GM19025 (cell line): ENCODE measurements at regions not wholly inside any gene's neighbourhood (a gene's known extent, or its start where the extent isn't known, plus 50 kb on each side); places are given as distances from the start of the nearest gene placed in this dataset.
A peak's percentile ranks its signal among the peaks of the same experiment; 100 is the strongest.
"Not testable (repeated sequence)": the region's sequence is repeated elsewhere in the genome, so short reads cannot be mapped to it uniquely, and the experiment has no call there.

Experiments used
- ATAC-seq: cut with Tn5 transposase; IDR thresholded peaks from one replicate; pipeline ENCODE4 v1.9.1; 2021; ENCODE audit warnings: mild to moderate bottlenecking, low read depth, moderate library complexity; ENCODE audit not compliant: unreplicated experiment

GRCh38 chr18:59802031-59802430 is 97.8 kb upstream of the PMAIP1 start:
- peak; percentile 63 for ATAC-seq

GRCh38 chr18:59801576-59801975 is 98.2 kb upstream of the PMAIP1 start:
- ATAC-seq: no peak

GRCh38 chr18:59800897-59801296 is 98.9 kb upstream of the PMAIP1 start:
- ATAC-seq: no peak

GRCh38 chr18:59799383-59800015 is 100.3 kb upstream of the PMAIP1 start:
- no peak for ATAC-seq

- ATAC-seq: no peak
These were observed 98.7 kb upstream of the CCBE1 start for GRCh38 chr18:59795882-59796281.

GRCh38 chr18:59792353-59792752 is 95.1 kb upstream of the CCBE1 start:
- no peak for ATAC-seq

GRCh38 chr18:59790346-59790936 is 93.2 kb upstream of the CCBE1 start:
- not testable (repeated sequence) for ATAC-seq

GRCh38 chr18:59788791-59789106 is 91.5 kb upstream of the CCBE1 start:
- no peak for ATAC-seq

- ATAC-seq: no peak
These were observed 91.0 kb upstream of the CCBE1 start for GRCh38 chr18:59787998-59788790.

GRCh38 chr18:59784694-59785093 is 87.5 kb upstream of the CCBE1 start:
- ATAC-seq: no peak

GRCh38 chr18:59783138-59783537 is 85.9 kb upstream of the CCBE1 start:
- peak; percentile 80 for ATAC-seq

GRCh38 chr18:59779979-59780378 is 82.8 kb upstream of the CCBE1 start:
- no peak for ATAC-seq

GRCh38 chr18:59778434-59778833 is 81.2 kb upstream of the CCBE1 start:
- ATAC-seq: no peak

GRCh38 chr18:59777636-59778035 is 80.4 kb upstream of the CCBE1 start:
- no peak for ATAC-seq

GRCh38 chr18:59769129-59769865 is 72.1 kb upstream of the CCBE1 start:
- no peak for ATAC-seq

GRCh38 chr18:59768409-59768808 is 71.2 kb upstream of the CCBE1 start:
- no peak for ATAC-seq

- ATAC-seq: no peak
These were observed 70.5 kb upstream of the CCBE1 start for GRCh38 chr18:59767732-59768131.

GRCh38 chr18:59765343-59765742 is 68.1 kb upstream of the CCBE1 start:
- no peak for ATAC-seq

GRCh38 chr18:59764281-59764680 is 67.1 kb upstream of the CCBE1 start:
- ATAC-seq: no peak

GRCh38 chr18:59763541-59764136 is 66.4 kb upstream of the CCBE1 start:
- no peak for ATAC-seq
